HEK293T (cell line): ENCODE measurements at regions not wholly inside any gene's neighbourhood (a gene's known extent, or its start where the extent isn't known, plus 50 kb on each side); places are given as distances from the start of the nearest gene placed in this dataset.

Experiments
- FOXK2 ChIP-seq: fragments of 450-650 bp; IDR thresholded peaks from 2 replicates; pipeline ENCODE4 v1.6.1; 2016; ENCODE audit warnings: mild to moderate bottlenecking
- FOXM1 ChIP-seq: fragments of 450-650 bp; IDR thresholded peaks from 2 replicates; pipeline ENCODE4 v1.6.1; 2017; ENCODE audit warnings: mild to moderate bottlenecking, borderline replicate concordance
- L3MBTL2 ChIP-seq: fragments of 450-650 bp; conservative IDR thresholded peaks from 2 replicates; pipeline ENCODE4 v1.6.1; 2016; ENCODE audit warnings: mild to moderate bottlenecking

DNA sequence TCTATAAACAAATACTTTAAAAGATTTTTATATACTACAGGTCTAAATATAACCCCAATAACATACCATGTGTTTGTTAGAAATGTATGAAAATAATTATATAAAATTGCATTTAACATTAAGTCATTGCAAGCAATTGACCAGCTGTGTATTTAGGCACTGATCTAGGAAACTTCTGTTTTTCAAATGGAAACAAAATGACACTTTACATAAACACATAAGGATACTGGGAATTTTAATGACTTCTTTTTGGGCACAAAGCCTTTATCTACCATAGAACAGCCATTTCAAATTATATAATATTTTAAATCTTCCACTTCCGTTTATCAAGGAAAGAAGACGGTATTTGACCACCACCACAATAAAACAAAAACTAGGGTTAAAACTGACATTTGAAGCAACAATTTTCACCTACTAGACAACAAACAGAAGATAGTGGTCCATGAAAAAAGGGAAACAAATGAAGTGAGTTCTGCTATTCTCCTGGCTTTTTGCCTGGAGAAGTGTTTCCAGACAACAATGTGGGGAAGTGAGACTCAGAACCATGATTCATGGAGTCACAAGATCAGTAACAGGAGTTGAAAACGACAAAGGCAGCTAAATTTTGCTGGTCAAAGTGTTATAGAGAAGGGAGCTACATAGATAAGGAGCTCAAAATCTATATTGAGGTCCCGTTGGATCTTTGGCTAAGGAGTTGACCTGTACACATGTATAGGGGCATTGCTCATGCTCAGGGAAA lies 475.1 kb downstream of the TRHDE start:
- no peak for TF ChIP-seq FOXM1
- no peak for TF ChIP-seq L3MBTL2
- TF ChIP-seq FOXK2, result no peak
